Heart left ventricle (tissue), 16 donors: ENCODE measurements at regions not wholly inside any gene's neighbourhood (a gene's known extent, or its start where the extent isn't known, plus 50 kb on each side); places are given as distances from the start of the nearest gene placed in this dataset.

Source experiments
- ATAC-seq, 4 donors: fragments of 200-7000 bp; cut with Tn5 transposase; one replicate each; pipeline ENCODE4 v1.9.1; 2020 to 2022; ENCODE audit warnings: moderate library complexity in 4 of 4, mild to moderate bottlenecking in 3 of 4, moderate number of reproducible peaks in 1 of 4
- DNase-seq, 5 donors: peaks; one replicate each; pipeline ENCODE4 v3.0.0-alpha.2; 2020
- H3K27ac ChIP-seq, 12 donors: fragments of 200-600 bp; sonication (generic) in 4 of 12; one replicate each; pipeline versions ENCODE4 v1.5.0 to v1.8.0; 2016 to 2022; ENCODE audit warnings: mild to moderate bottlenecking in 2 of 12
- H3K27me3 ChIP-seq, 9 donors: fragments of 200-600 bp; sonication (generic) in 2 of 9; one replicate each; pipeline versions ENCODE4 v1.5.1 to v1.8.0; 2016 to 2022; ENCODE audit warnings: mild to moderate bottlenecking in 3 of 9
- H3K36me3 ChIP-seq, 9 donors: fragments of 200-600 bp; sonication (generic) in 2 of 9; one replicate each; pipeline versions ENCODE4 v1.5.0 to v1.8.0; 2018 to 2022; ENCODE audit warnings: mild to moderate bottlenecking in 2 of 9
- H3K4me1 ChIP-seq, 12 donors: fragments of 200-600 bp; sonication (generic) in 4 of 12; one replicate each; pipeline versions ENCODE4 v1.5.0 to v1.8.0; 2016 to 2022; ENCODE audit warnings: mild to moderate bottlenecking in 3 of 12
- H3K4me3 ChIP-seq, 12 donors: fragments of 200-600 bp; sonication (generic) in 4 of 12; one replicate each; pipeline versions ENCODE4 v1.5.0 to v1.8.0; 2017 to 2022; ENCODE audit warnings: mild to moderate bottlenecking in 9 of 12, moderate library complexity in 4 of 12
- H3K9me3 ChIP-seq, 12 donors: fragments of 200-600 bp; sonication (generic) in 4 of 12; one replicate each; pipeline versions ENCODE4 v1.5.0 to v1.8.0; 2016 to 2022; ENCODE audit warnings: mild to moderate bottlenecking in 1 of 12
- CTCF ChIP-seq, 12 donors: fragments of 200-600 bp; sonication (generic) in 4 of 12; IDR thresholded peaks; one replicate each; pipeline versions ENCODE4 v1.5.0 to v1.8.0; 2018 to 2022; ENCODE audit warnings: antibody characterized with exemption in 12 of 12, mild to moderate bottlenecking in 5 of 12
- POLR2A ChIP-seq, 2 donors: fragments of 450-650 bp; IDR thresholded peaks; one replicate each; pipeline ENCODE4 v1.6.1; 2017; ENCODE audit warnings: antibody characterized with exemption in 2 of 2, mild to moderate bottlenecking in 2 of 2, moderate library complexity in 2 of 2
- WGBS, 4 donors: extraction: QIAGEN DNeasy Blood & Tissue Kit in 2 of 4; methylation state at CpG; one replicate each; pipeline versions ENCODE4 v1.1.5 to v1.1.7; 2013 to 2018; 5-methylcytosine and 5-hydroxymethylcytosine counted together
- intact Hi-C, 10 donors: fragments of 100-400 bp; cut with DNase I; formaldehyde crosslinking; loops; one replicate each; pipeline versions ENCODE4 v1.11.1 to v1.14.2; 2022
- donor health status: ischemic (EF 13 %, LVEDD 7.1; RV severe dilation, severe dysfunction).
- donor health status: healthy with polysubstance abuse.
- donor health status: DM: no; HTN: yes; CAD: no.
- donor health status: DM: no; HTN: no; CAD: no.
- donor health status: ischemic (EF 25% LVEDD 6.9; RV normal size, moderate dysfunction).
- donor health status: ischemic (EF 25% LVEDD 5.7; RV mildly dilated, moderate dysfunction).
- donor health status: healthy.
- donor health status: DM: yes; HTN: yes; CAD: no.
- donor health status: ischemic (EF 35%, LVEDD 5.7; RV mildly dilated, moderate dysfunction).
- donor health status: nonischemic (EF 11% LVEDD 7.7; RV severe dilation, severe dysfunction).
- donor health status: DM: yes; HTN: yes; CAD: no.
- donor health status: PGD.
- donor health status: ischemic (EF 29% LVEDD 5.4; RV normal size, mild dysfunction).
- donor health status: nonischemic (EF 23%, LVEDD 6.1; RV moderate dilation, normal function).

GRCh38 chr13:73403355-73404120 is 344.7 kb downstream of the KLF5 start:
- H3K9me3 ChIP-seq: no peaks in the 10 kb centered on the region
- no peaks in the 10 kb centered on the region for H3K4me1 ChIP-seq
- no peaks in the 10 kb centered on the region for H3K27me3 ChIP-seq
- H3K27ac ChIP-seq: no peak overlapping the region
- intact Hi-C loops: no loop called here
- no peak for DNase-seq
- no peak for ATAC-seq
- no peaks in the 10 kb centered on the region for H3K36me3 ChIP-seq
- 62 to 78% (median 68%) methylated on average over 1 of the region's 1 CpG for WGBS, 4 donors
- TF ChIP-seq CTCF (IDR thresholded peaks at IDR 0.05) (no peak), POLR2A (IDR thresholded peaks at IDR 0.05) (no peak)
- no peak overlapping the region for H3K4me3 ChIP-seq

- whole genome bisulfite sequencing, 4 donors: 38 to 49% (median 46%) methylated on average over 2 of the region's 2 CpGs
- H3K9me3 ChIP-seq: no peaks in the 10 kb centered on the region
- no peaks in the 10 kb centered on the region for H3K27me3 ChIP-seq
- no peak for TF ChIP-seq POLR2A (IDR thresholded peaks at IDR 0.05)
- no peak for TF ChIP-seq CTCF (IDR thresholded peaks at IDR 0.05)
- ATAC-seq (no peak), DNase-seq (no peak)
- no peak overlapping the region for H3K27ac ChIP-seq
- H3K36me3 ChIP-seq: no peaks in the 10 kb centered on the region
- intact Hi-C loops: no loop called here
- no peak overlapping the region for H3K4me3 ChIP-seq
- H3K4me1 ChIP-seq: no peaks in the 10 kb centered on the region
Observed at GRCh38 chr13:73401769-73402168, 343.0 kb downstream of the KLF5 start.

- Histone ChIP-seq H3K9me3 (no peaks in the 10 kb centered on the region), H3K4me3 (no peak overlapping the region), H3K27ac (no peak overlapping the region), H3K27me3 (no peaks in the 10 kb centered on the region), H3K4me1 (no peaks in the 10 kb centered on the region), H3K36me3 (no peaks in the 10 kb centered on the region)
- WGBS, 4 donors: 75 to 82% (median 76%) methylated on average over 10 of the region's 10 CpGs
- TF ChIP-seq POLR2A (IDR thresholded peaks at IDR 0.05): no peak
- no peak for TF ChIP-seq CTCF (IDR thresholded peaks at IDR 0.05)
- intact Hi-C loops: no loop called here
- ATAC-seq (no peak), DNase-seq (no peak)
Observed at GRCh38 chr13:73399347-73400216, 340.8 kb downstream of the KLF5 start.
